ENCODE measurements at regions not wholly inside any gene's neighbourhood (a gene's known extent, or its start where the extent isn't known, plus 50 kb on each side); places are given as distances from the start of the nearest gene placed in this dataset.
"Not testable (repeated sequence)": the region's sequence is repeated elsewhere in the genome, so short reads cannot be mapped to it uniquely, and the experiment has no call there.

- Histone ChIP-seq H3K9ac (ENCODE audit: low read length) (no peak overlapping the region), H3K27me3 (ENCODE audit: low read length) (no peaks in the 10 kb centered on the region), H4K20me1 (ENCODE audit: low read depth, low read length) (no peaks in the 10 kb centered on the region), H3K4me2 (ENCODE audit: low read depth, low read length, poor library complexity, severe bottlenecking) (no peak overlapping the region), H3K4me3 (ENCODE audit: insufficient read depth, low read length, poor library complexity, severe bottlenecking) (no peak overlapping the region), H3K9me2 (replicated peaks; ENCODE audit: insufficient read depth, low read length) (no peaks in the 10 kb centered on the region), H3F3A (ENCODE audit: insufficient read depth) (no peaks in the 10 kb centered on the region), H3K36me3 (ENCODE audit: low read length) (no peaks in the 10 kb centered on the region), H3K9me3 (ENCODE audit: insufficient read depth, low read length) (no peaks in the 10 kb centered on the region), H3K27ac (ENCODE audit: low read depth, low read length) (no peak overlapping the region), H3K79me2 (ENCODE audit: insufficient read depth, low read length) (no peaks in the 10 kb centered on the region), H2AFZ (ENCODE audit: low read depth, low read length, severe bottlenecking) (no peak overlapping the region)
- no peak for TF ChIP-seq EZH2phosphoT487 (conservative IDR thresholded peaks at IDR 0.05; ENCODE audit: low read length)
- TF ChIP-seq, protein P1, sequence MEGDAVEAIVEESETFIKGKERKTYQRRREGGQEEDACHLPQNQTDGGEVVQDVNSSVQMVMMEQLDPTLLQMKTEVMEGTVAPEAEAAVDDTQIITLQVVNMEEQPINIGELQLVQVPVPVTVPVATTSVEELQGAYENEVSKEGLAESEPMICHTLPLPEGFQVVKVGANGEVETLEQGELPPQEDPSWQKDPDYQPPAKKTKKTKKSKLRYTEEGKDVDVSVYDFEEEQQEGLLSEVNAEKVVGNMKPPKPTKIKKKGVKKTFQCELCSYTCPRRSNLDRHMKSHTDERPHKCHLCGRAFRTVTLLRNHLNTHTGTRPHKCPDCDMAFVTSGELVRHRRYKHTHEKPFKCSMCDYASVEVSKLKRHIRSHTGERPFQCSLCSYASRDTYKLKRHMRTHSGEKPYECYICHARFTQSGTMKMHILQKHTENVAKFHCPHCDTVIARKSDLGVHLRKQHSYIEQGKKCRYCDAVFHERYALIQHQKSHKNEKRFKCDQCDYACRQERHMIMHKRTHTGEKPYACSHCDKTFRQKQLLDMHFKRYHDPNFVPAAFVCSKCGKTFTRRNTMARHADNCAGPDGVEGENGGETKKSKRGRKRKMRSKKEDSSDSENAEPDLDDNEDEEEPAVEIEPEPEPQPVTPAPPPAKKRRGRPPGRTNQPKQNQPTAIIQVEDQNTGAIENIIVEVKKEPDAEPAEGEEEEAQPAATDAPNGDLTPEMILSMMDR (IDR thresholded peaks at IDR 0.05; ENCODE audit: insufficient read depth, low read length, poor library complexity, severe bottlenecking) = no peak
These were observed 62.7 kb upstream of the ZNF267 start for GRCh38 chr16:31810863-31811262.

DNA sequence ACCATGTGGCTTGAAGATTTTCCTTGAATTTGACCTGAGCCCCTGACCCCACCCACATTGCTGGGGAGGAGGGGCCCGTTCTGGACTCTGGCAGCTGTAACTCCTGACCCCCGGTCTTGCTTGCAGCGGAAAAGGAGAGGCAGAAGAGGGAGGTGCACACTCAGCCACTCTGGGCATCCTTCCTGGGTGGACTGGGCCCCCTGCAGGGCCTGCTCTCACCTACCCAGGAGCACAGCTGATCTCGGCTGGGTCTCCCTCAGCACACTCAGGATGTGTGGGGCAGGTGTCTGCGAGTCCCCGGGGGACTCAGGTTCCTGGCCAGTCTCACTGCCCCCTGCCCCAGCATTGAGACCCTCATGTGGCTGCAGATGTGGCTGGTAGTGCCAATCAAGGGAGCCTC lies 57.5 kb upstream of the ZNF267 start:
- H3K27ac ChIP-seq (ENCODE audit: low read depth, low read length); H3K9me3 ChIP-seq (ENCODE audit: insufficient read depth, low read length); H3K27me3 ChIP-seq (ENCODE audit: low read length); H3K4me2 ChIP-seq (ENCODE audit: low read depth, low read length, poor library complexity, severe bottlenecking); H3K4me3 ChIP-seq (ENCODE audit: insufficient read depth, low read length, poor library complexity, severe bottlenecking); H2AFZ ChIP-seq (ENCODE audit: low read depth, low read length, severe bottlenecking); H3K79me2 ChIP-seq (ENCODE audit: insufficient read depth, low read length); H3K36me3 ChIP-seq (ENCODE audit: low read length); H3F3A ChIP-seq (ENCODE audit: insufficient read depth); H3K9me2 ChIP-seq (replicated peaks; ENCODE audit: insufficient read depth, low read length); H3K9ac ChIP-seq (ENCODE audit: low read length); H4K20me1 ChIP-seq (ENCODE audit: low read depth, low read length): not testable (repeated sequence)

DNA sequence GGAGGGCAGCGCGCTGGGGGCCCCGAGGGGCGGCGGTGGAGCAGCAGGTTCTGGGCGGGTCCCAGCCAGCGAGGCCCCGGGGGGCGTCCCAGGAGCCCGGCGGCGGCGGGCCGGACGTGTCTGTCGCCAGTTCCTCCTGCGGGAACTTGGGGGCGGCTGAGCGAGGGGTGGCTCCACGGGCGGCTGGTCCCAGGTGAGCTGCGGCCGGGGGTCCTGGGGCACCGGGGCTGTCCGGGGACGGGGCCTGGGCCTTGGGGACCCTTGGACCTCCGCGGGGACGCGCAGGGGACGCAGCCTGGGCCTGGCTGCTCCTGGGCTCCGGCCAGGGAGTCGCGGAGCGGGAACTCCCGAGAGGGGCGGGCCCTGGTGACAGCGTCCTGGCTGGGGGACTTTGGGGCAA lies 54.2 kb upstream of the ZNF267 start:
- H2AFZ ChIP-seq (ENCODE audit: low read depth, low read length, severe bottlenecking) = no peak overlapping the region
- H3K4me3 ChIP-seq (ENCODE audit: insufficient read depth, low read length, poor library complexity, severe bottlenecking) = no peak overlapping the region
- H3K27ac ChIP-seq (ENCODE audit: low read depth, low read length) = no peak overlapping the region
- H3K9me2 ChIP-seq (replicated peaks; ENCODE audit: insufficient read depth, low read length) = no peaks in the 10 kb centered on the region
- TF ChIP-seq, protein P1 (IDR thresholded peaks at IDR 0.05; ENCODE audit: insufficient read depth, low read length, poor library complexity, severe bottlenecking) = no peak
- no peak for TF ChIP-seq EZH2phosphoT487 (conservative IDR thresholded peaks at IDR 0.05; ENCODE audit: low read length)
- no peak overlapping the region for H3K4me2 ChIP-seq (ENCODE audit: low read depth, low read length, poor library complexity, severe bottlenecking)
- H3K9ac ChIP-seq (ENCODE audit: low read length) = no peak overlapping the region
- H4K20me1 ChIP-seq (ENCODE audit: low read depth, low read length) = no peaks in the 10 kb centered on the region
- no peaks in the 10 kb centered on the region for H3F3A ChIP-seq (ENCODE audit: insufficient read depth)
- H3K27me3 ChIP-seq (ENCODE audit: low read length) = no peaks in the 10 kb centered on the region
- no peaks in the 10 kb centered on the region for H3K36me3 ChIP-seq (ENCODE audit: low read length)
- no peaks in the 10 kb centered on the region for H3K9me3 ChIP-seq (ENCODE audit: insufficient read depth, low read length)
- no peaks in the 10 kb centered on the region for H3K79me2 ChIP-seq (ENCODE audit: insufficient read depth, low read length)

GRCh38 chr16:31819948-31820347 lies 53.7 kb upstream of the ZNF267 start:
- no peak overlapping the region for H3K4me3 ChIP-seq (ENCODE audit: insufficient read depth, low read length, poor library complexity, severe bottlenecking)
- no peaks in the 10 kb centered on the region for H3F3A ChIP-seq (ENCODE audit: insufficient read depth)
- no peak overlapping the region for H3K27ac ChIP-seq (ENCODE audit: low read depth, low read length)
- H3K9me3 ChIP-seq (ENCODE audit: insufficient read depth, low read length) = no peaks in the 10 kb centered on the region
- H2AFZ ChIP-seq (ENCODE audit: low read depth, low read length, severe bottlenecking) = no peak overlapping the region
- no peaks in the 10 kb centered on the region for H3K36me3 ChIP-seq (ENCODE audit: low read length)
- H3K9ac ChIP-seq (ENCODE audit: low read length) = no peak overlapping the region
- H3K4me2 ChIP-seq (ENCODE audit: low read depth, low read length, poor library complexity, severe bottlenecking) = no peak overlapping the region
- H3K27me3 ChIP-seq (ENCODE audit: low read length) = no peaks in the 10 kb centered on the region
- H4K20me1 ChIP-seq (ENCODE audit: low read depth, low read length) = no peaks in the 10 kb centered on the region
- no peaks in the 10 kb centered on the region for H3K9me2 ChIP-seq (replicated peaks; ENCODE audit: insufficient read depth, low read length)
- H3K79me2 ChIP-seq (ENCODE audit: insufficient read depth, low read length) = no peaks in the 10 kb centered on the region
- TF ChIP-seq, protein P1 (IDR thresholded peaks at IDR 0.05; ENCODE audit: insufficient read depth, low read length, poor library complexity, severe bottlenecking) = no peak
- TF ChIP-seq EZH2phosphoT487 (conservative IDR thresholded peaks at IDR 0.05; ENCODE audit: low read length) = no peak

Data from SU-DHL-6 (cell line).